ENCODE measurements at regions not wholly inside any gene's neighbourhood (a gene's known extent, or its start where the extent isn't known, plus 50 kb on each side); places are given as distances from the start of the nearest gene placed in this dataset.

DNA sequence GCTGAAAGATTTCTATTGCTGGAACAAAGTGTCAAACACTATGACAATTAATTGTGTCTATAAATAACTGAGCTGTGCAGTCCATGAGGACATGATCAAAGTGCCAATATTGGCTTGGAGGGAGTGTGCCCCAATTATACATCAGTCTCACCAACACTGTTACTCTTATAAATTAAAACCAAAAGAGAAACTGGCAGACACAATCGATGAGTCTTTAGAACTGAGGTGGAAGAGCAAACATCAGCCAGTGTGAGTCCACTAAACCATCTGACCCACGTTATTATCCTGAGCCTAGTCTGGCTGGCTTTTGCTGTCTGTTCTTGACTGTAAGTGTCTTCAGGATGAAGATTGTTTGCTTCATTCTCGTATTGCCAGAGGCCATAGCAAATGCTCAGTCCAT, 98.9 kb downstream of the OLIG3 start:
- TF ChIP-seq, protein P1, sequence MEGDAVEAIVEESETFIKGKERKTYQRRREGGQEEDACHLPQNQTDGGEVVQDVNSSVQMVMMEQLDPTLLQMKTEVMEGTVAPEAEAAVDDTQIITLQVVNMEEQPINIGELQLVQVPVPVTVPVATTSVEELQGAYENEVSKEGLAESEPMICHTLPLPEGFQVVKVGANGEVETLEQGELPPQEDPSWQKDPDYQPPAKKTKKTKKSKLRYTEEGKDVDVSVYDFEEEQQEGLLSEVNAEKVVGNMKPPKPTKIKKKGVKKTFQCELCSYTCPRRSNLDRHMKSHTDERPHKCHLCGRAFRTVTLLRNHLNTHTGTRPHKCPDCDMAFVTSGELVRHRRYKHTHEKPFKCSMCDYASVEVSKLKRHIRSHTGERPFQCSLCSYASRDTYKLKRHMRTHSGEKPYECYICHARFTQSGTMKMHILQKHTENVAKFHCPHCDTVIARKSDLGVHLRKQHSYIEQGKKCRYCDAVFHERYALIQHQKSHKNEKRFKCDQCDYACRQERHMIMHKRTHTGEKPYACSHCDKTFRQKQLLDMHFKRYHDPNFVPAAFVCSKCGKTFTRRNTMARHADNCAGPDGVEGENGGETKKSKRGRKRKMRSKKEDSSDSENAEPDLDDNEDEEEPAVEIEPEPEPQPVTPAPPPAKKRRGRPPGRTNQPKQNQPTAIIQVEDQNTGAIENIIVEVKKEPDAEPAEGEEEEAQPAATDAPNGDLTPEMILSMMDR (IDR thresholded peaks at IDR 0.05), result no peak
- no peak for TF ChIP-seq POLR2A (IDR thresholded peaks at IDR 0.05)
- TF ChIP-seq EP300 (IDR thresholded peaks at IDR 0.05; ENCODE audit: low read depth), result no peak
